Breast epithelium (tissue), 3 donors: ENCODE measurements at regions not wholly inside any gene's neighbourhood (a gene's known extent, or its start where the extent isn't known, plus 50 kb on each side); places are given as distances from the start of the nearest gene placed in this dataset.

Source experiments
- POLR2A ChIP-seq: fragments of 450-650 bp; IDR thresholded peaks from one replicate; pipeline ENCODE4 v1.6.1; 2016; ENCODE audit warnings: antibody characterized with exemption, mild to moderate bottlenecking, moderate library complexity
- POLR2AphosphoS5 ChIP-seq, 3 donors: sonication (generic); formaldehyde crosslinking; IDR thresholded peaks; one replicate each; pipeline ENCODE4 v1.6.1; 2017; ENCODE audit warnings: antibody characterized with exemption in 3 of 3
- TF ChIP-seq, protein P1 (sequence below), 3 donors: fragments of 450-650 bp; IDR thresholded peaks; one replicate each; pipeline ENCODE4 v1.5.1; 2016 to 2017; ENCODE audit warnings: antibody characterized with exemption in 3 of 3, mild to moderate bottlenecking in 3 of 3, moderate library complexity in 3 of 3

DNA sequence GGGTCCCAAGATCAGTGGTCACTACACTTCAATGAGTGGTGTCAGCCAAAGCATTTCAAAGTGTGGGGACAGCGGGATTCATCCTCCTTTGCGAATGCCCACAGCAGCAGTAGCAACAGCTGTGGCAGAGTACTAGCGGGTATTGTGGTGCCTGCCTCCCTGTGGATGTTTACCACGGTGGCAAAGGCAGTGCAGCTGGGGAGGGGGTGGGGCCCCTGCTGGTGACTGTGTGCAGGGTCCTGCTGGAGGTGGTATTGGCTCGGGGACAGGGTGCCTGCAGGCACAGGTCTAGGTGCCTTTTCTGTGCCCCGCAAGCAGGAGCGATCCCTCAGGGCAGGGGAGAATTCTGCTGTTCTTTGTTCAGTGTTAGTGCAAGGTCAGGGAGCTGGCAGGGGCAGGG is 415.7 kb downstream of the USP25 start:
- TF ChIP-seq, protein P1, sequence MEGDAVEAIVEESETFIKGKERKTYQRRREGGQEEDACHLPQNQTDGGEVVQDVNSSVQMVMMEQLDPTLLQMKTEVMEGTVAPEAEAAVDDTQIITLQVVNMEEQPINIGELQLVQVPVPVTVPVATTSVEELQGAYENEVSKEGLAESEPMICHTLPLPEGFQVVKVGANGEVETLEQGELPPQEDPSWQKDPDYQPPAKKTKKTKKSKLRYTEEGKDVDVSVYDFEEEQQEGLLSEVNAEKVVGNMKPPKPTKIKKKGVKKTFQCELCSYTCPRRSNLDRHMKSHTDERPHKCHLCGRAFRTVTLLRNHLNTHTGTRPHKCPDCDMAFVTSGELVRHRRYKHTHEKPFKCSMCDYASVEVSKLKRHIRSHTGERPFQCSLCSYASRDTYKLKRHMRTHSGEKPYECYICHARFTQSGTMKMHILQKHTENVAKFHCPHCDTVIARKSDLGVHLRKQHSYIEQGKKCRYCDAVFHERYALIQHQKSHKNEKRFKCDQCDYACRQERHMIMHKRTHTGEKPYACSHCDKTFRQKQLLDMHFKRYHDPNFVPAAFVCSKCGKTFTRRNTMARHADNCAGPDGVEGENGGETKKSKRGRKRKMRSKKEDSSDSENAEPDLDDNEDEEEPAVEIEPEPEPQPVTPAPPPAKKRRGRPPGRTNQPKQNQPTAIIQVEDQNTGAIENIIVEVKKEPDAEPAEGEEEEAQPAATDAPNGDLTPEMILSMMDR (IDR thresholded peaks at IDR 0.05): no peak
- no peak for TF ChIP-seq POLR2A
- no peak for TF ChIP-seq POLR2AphosphoS5 (IDR thresholded peaks at IDR 0.05)
